Aorta (tissue), 5 donors: ENCODE measurements at regions not wholly inside any gene's neighbourhood (a gene's known extent, or its start where the extent isn't known, plus 50 kb on each side); places are given as distances from the start of the nearest gene placed in this dataset.
"Not testable (repeated sequence)": the region's sequence is repeated elsewhere in the genome, so short reads cannot be mapped to it uniquely, and the experiment has no call there.

ENCODE experiments used
- ATAC-seq: fragments of 200-7000 bp; cut with Tn5 transposase; one replicate; pipeline ENCODE4 v1.9.1; 2022; ENCODE audit warnings: moderate library complexity; ENCODE audit not compliant: low FRiP score
- DNase-seq, 2 donors: peaks; one replicate each; pipeline ENCODE4 v3.0.0-alpha.2; 2020
- H3K27ac ChIP-seq, 2 donors: one replicate each; pipeline ENCODE4 v1.5.1; 2013; ENCODE audit warnings: low read length in 2 of 2, mild to moderate bottlenecking in 2 of 2, moderate library complexity in 2 of 2, control low read depth in 1 of 2, inconsistent platforms in 1 of 2, low read depth in 1 of 2
- H3K27me3 ChIP-seq, 2 donors: one replicate each; pipeline ENCODE4 v1.6.1; 2013; ENCODE audit warnings: control low read depth in 1 of 2, low read length in 1 of 2, mild to moderate bottlenecking in 1 of 2, moderate library complexity in 1 of 2; ENCODE audit not compliant: insufficient read depth in 2 of 2, control insufficient read depth in 1 of 2
- H3K36me3 ChIP-seq, 2 donors: one replicate each; pipeline ENCODE4 v1.6.1; 2013; ENCODE audit warnings: control low read depth in 1 of 2, low read length in 1 of 2, mild to moderate bottlenecking in 1 of 2; ENCODE audit not compliant: insufficient read depth in 2 of 2, control insufficient read depth in 1 of 2
- H3K4me1 ChIP-seq, 2 donors: one replicate each; pipeline ENCODE4 v1.6.1; 2013; ENCODE audit warnings: low read length in 2 of 2, control low read depth in 1 of 2, mild to moderate bottlenecking in 1 of 2, moderate library complexity in 1 of 2; ENCODE audit not compliant: insufficient read depth in 2 of 2, control insufficient read depth in 1 of 2
- H3K4me3 ChIP-seq, 2 donors: one replicate each; pipeline ENCODE4 v1.5.1; 2013; ENCODE audit warnings: low read length in 2 of 2, control low read depth in 1 of 2, mild to moderate bottlenecking in 1 of 2
- H3K9me3 ChIP-seq: one replicate; pipeline ENCODE4 v1.6.1; 2013; ENCODE audit warnings: mild to moderate bottlenecking, low read length; ENCODE audit not compliant: control insufficient read depth
- WGBS, 2 donors: extraction: QIAGEN DNeasy Blood & Tissue Kit; methylation state at CpG; one replicate each; pipeline ENCODE4 v1.1.7; 2013; 5-methylcytosine and 5-hydroxymethylcytosine counted together
- intact Hi-C, 2 donors: fragments of 100-400 bp; cut with DNase I; formaldehyde crosslinking; loops; one replicate each; pipeline versions ENCODE4 v1.14.2 to v1.15.0; 2022
- donor health status: healthy with polysubstance abuse.
- donor health status: Bipolar disorder and iron deficiency.
- donor health status: DM: no; HTN: no; CAD: no.
- donor health status: DM: no; HTN: no; CAD: no.
- donor health status: DM: yes; HTN: yes; CAD: no.

DNA sequence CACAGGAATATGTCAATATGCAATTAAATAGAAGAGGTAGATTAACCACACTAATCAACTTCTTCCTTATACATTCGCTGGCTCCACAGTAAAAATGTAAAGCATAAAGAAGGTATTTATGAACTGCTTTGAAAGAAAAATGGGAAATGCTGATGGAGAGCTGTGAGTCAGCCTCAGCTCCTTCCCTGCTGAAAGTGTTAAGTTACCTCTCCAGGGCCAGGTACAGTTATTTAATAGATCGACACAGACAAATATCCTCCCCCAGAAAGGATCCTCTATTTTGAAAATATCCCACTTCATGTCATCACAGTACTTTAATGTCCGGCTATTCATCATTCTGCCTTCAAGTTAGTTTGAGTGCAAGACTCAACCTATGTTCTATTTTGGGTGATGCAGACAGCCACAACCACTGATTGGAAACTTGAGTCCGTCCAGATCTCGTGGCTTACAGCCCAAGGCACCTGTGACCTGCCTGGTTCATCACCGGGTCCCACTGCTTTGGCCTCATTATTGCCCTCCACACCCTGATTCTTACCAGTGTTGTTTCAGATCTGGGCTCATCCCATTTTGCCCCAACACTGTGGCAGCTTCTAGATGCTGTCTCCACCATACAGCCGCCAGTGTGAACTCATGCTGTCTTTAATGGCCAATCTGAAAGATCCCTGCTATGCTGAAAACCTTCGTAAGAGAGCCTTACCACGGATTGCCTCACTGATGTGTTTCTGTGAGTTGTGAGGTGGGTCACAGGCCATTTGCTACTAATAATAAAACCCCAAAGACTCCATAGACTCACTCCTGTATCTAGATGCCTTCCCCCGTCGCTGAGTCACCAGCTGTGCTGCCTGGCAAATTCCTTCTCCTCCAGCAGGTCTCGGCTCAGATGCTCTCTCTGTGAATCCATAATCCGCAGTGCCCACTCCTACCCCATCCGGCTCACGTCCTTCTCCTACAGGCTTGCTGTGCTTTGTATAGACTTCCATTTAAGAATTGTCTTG lies 56.2 kb upstream of the DDAH1 start:
- H3K27ac ChIP-seq, H3K4me3 ChIP-seq, H3K36me3 ChIP-seq, H3K9me3 ChIP-seq, H3K27me3 ChIP-seq, H3K4me1 ChIP-seq, intact Hi-C loops, ATAC-seq: not testable (repeated sequence)
- WGBS, 2 donors: 36 to 44% methylated on average over 11 to 13 of the region's 15 CpGs
- peak in 1 of 2 donors; percentile 52 for DNase-seq

- H3K9me3 ChIP-seq, H3K4me1 ChIP-seq, H3K4me3 ChIP-seq, intact Hi-C loops, H3K36me3 ChIP-seq, DNase-seq, H3K27me3 ChIP-seq, H3K27ac ChIP-seq, ATAC-seq: not testable (repeated sequence)
These were observed 57.5 kb upstream of the DDAH1 start for GRCh38 chr1:85522458-85522857.

DNA sequence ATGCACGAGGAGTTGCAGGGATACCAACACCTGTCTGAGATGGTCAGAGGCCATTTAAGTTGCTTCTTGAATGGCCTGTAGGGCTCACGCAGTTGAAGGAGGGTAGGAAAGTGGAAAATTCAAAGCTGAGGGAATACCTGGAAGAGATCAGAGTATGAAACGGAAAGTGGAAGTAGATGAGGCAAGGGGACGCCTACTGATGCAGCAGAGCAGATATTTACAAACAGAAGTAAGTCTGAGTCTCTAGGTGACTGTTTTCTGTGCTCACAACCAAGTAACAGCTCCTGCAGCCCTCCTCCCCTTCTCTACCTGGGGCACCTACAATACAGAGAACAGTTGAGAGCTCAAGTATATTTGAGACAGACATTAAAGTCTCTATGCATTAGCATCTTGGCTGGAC lies 57.5 kb upstream of the CCN1 start:
- H3K27me3 ChIP-seq, H3K4me1 ChIP-seq, H3K4me3 ChIP-seq, H3K27ac ChIP-seq, H3K36me3 ChIP-seq, DNase-seq, H3K9me3 ChIP-seq, intact Hi-C loops, ATAC-seq: not testable (repeated sequence)
- WGBS, 2 donors: 91 to 93% methylated on average over 3 of the region's 4 CpGs

- H3K9me3 ChIP-seq, H3K27ac ChIP-seq, H3K4me1 ChIP-seq, H3K4me3 ChIP-seq, DNase-seq, H3K27me3 ChIP-seq, intact Hi-C loops, H3K36me3 ChIP-seq: not testable (repeated sequence)
- WGBS, 2 donors: 50 to 58% methylated on average over 3 of the region's 3 CpGs
- peak; percentile 78 for ATAC-seq
These were observed 56.2 kb upstream of the CCN1 start for GRCh38 chr1:85524281-85524886.

DNA sequence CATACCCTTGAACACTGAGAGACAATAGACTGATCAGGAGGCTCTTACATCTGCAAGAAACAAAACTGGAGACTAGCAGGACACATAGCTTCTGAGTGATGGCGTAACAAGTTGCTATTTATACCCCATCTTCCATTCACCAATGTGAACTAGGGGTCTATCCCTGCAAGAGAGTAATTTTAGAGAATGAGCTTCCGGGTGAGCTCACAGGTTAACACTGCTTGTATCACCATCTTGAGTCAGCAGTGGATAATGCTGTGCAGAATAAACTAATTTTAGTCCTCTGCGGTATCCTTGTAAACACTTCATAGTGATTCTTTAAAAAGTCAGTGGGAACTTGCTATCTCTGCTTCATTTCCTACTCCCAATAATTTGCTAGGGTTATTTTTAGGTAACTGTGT lies 55.0 kb upstream of the CCN1 start:
- H3K4me3 ChIP-seq, H3K9me3 ChIP-seq, intact Hi-C loops, DNase-seq, H3K27ac ChIP-seq, H3K27me3 ChIP-seq, H3K4me1 ChIP-seq, H3K36me3 ChIP-seq: not testable (repeated sequence)
- peak; percentile 64 for ATAC-seq
- 20 to 40% methylated on average over 2 to 3 of the region's 3 CpGs for WGBS, 2 donors

- H3K4me3 ChIP-seq, H3K27me3 ChIP-seq, H3K4me1 ChIP-seq, H3K27ac ChIP-seq, H3K9me3 ChIP-seq, H3K36me3 ChIP-seq, DNase-seq, intact Hi-C loops: not testable (repeated sequence)
- 66 to 69% methylated on average over 3 of the region's 3 CpGs for WGBS, 2 donors
- peak; percentile 28 for ATAC-seq
These were observed 54.3 kb upstream of the CCN1 start for GRCh38 chr1:85526216-85526615.

GRCh38 chr1:85527145-85527544 lies 53.4 kb upstream of the CCN1 start:
- H3K36me3 ChIP-seq, H3K4me3 ChIP-seq, H3K9me3 ChIP-seq, H3K4me1 ChIP-seq, H3K27me3 ChIP-seq, intact Hi-C loops: not testable (repeated sequence)
- DNase-seq: peak; percentile 82 to 88
- ATAC-seq: peak; percentile 47
- WGBS, 2 donors: 3% methylated on average over 4 of the region's 4 CpGs
- peak overlapping the region in 1 of 2 donors; percentile 36 for H3K27ac ChIP-seq
